Lower leg skin (tissue), 4 donors: ENCODE measurements at regions not wholly inside any gene's neighbourhood (a gene's known extent, or its start where the extent isn't known, plus 50 kb on each side); places are given as distances from the start of the nearest gene placed in this dataset.

Experiments
- DNase-seq, 2 donors: peaks; one replicate each; pipeline ENCODE4 v3.0.0-alpha.2; 2019; ENCODE audit warnings: low spot score in 2 of 2
- H3K4me3 ChIP-seq: fragments of 200-600 bp; sonication (generic); 2 replicates; pipeline ENCODE4 v1.5.1; 2017; ENCODE audit warnings: mild to moderate bottlenecking, low read depth; ENCODE audit not compliant: poor library complexity, severe bottlenecking
- POLR2A ChIP-seq, 2 donors: fragments of 450-650 bp; IDR thresholded peaks; one replicate each; pipeline ENCODE4 v1.6.1; 2016 to 2017; ENCODE audit warnings: antibody characterized with exemption in 2 of 2, mild to moderate bottlenecking in 1 of 2, moderate library complexity in 1 of 2
- WGBS, 2 donors: methylation state at CpG; one replicate each; pipeline ENCODE4 v1.1.5; 2018; 5-methylcytosine and 5-hydroxymethylcytosine counted together
- intact Hi-C: fragments of 100-400 bp; cut with DNase I; formaldehyde crosslinking; loops from one replicate; pipeline ENCODE4 v1.15.0; 2023; ENCODE audit warnings: low total_unique reads
- TF ChIP-seq, protein P1 (sequence below), 3 donors: fragments of 450-650 bp; IDR thresholded peaks; one replicate each; pipeline ENCODE4 v1.5.1; 2016; ENCODE audit warnings: antibody characterized with exemption in 3 of 3, mild to moderate bottlenecking in 3 of 3, moderate library complexity in 2 of 3

DNA sequence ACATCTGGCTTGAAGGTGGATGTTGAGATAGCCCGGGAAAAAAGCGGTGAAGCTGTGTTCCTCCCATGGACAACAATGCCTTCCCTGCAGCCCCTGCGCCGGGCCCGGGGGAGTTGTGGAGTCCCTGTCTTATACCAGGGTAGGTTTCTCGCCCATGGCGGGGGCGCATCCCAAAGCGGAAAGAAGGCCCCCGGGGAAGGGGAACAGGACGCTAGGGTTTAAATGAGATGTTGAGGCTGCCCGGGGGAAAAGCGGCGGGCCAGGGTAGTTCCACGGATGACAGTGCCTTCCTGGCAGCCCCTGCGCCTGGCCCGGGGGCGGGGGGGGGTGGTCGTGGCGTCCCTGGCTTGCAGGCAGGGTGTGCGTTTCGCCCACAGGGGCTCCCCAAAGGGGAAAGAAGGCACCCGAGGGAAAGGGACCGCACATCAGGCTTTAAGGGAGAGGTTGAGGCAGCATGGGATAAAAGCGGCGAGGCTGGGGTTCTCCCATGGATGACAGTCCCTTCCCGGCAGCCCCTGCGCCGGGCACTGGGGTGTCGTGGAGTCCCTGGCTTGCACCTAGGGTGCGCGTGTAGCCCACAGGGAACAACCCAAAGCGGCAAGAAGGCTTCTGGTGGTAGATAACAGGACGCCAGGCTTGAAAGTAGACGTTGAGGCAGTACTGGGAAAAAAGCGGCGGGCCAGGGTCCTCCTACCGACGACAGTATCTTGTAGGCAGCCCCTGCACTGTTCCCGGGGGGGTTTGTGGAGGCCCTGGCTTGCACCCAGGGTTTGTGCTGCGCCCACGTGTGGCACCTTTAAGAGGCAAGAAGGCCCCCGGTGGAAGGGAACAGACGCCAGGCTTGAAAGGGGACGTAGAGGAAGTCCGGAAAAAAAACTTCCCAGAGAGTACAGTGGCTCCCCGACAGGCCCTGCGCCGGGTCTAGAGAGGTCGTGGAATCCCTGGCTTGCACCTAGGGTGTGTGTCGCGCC, 160.8 kb upstream of the ALG10B start:
- intact Hi-C loops: no loop called here
- WGBS, 2 donors: 83 to 87% methylated on average over 52 of the region's 52 CpGs
- H3K4me3 ChIP-seq: no peak overlapping the region
- no peak for TF ChIP-seq POLR2A (IDR thresholded peaks at IDR 0.05)
- TF ChIP-seq, protein P1, sequence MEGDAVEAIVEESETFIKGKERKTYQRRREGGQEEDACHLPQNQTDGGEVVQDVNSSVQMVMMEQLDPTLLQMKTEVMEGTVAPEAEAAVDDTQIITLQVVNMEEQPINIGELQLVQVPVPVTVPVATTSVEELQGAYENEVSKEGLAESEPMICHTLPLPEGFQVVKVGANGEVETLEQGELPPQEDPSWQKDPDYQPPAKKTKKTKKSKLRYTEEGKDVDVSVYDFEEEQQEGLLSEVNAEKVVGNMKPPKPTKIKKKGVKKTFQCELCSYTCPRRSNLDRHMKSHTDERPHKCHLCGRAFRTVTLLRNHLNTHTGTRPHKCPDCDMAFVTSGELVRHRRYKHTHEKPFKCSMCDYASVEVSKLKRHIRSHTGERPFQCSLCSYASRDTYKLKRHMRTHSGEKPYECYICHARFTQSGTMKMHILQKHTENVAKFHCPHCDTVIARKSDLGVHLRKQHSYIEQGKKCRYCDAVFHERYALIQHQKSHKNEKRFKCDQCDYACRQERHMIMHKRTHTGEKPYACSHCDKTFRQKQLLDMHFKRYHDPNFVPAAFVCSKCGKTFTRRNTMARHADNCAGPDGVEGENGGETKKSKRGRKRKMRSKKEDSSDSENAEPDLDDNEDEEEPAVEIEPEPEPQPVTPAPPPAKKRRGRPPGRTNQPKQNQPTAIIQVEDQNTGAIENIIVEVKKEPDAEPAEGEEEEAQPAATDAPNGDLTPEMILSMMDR (IDR thresholded peaks at IDR 0.05): no peak
- peak in 1 of 2 donors; percentile 82 for DNase-seq

DNA sequence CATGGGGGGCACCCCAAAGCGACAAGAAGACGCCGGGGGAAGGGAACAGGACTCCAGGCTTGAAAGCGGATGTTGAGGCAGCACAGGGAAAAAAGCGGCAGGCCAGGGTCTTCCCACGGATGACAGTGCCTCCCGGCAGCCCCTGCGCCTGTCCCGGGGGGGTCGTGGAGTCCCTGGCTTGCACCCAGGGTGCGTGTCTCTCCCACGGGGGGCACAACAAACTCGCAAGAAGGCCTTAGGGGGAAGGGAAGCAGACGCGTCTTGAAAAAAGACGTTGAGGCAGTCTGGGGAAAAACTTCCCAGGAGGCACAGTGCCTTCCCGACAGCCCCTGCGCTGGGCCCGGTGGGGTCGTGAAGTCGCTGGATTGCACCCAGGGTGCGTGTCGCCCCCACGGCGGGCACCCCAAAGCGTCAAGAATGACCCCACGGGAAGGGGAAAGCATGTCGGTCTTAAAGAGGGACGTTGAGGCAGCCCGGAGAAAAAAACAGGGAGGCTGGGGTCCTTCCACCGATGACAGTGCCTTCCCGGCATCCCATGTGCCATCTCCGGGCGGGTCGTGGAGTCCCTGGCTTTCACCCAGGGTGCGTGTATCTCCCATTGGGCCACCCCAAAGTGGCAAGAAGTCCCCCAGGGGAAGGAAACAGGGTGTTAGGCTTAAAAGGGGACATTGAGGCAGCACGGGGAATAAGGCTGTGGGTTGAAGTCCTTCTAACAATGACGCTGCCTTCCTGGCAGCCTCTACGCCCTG, 159.9 kb upstream of the ALG10B start:
- intact Hi-C loops: no loop called here
- peak in 1 of 2 donors; percentile 75 for DNase-seq
- WGBS, 2 donors: 86 to 89% methylated on average over 39 of the region's 39 CpGs
- H3K4me3 ChIP-seq: no peak overlapping the region
- TF ChIP-seq, protein P1 (IDR thresholded peaks at IDR 0.05): no peak
- no peak for TF ChIP-seq POLR2A (IDR thresholded peaks at IDR 0.05)

DNA sequence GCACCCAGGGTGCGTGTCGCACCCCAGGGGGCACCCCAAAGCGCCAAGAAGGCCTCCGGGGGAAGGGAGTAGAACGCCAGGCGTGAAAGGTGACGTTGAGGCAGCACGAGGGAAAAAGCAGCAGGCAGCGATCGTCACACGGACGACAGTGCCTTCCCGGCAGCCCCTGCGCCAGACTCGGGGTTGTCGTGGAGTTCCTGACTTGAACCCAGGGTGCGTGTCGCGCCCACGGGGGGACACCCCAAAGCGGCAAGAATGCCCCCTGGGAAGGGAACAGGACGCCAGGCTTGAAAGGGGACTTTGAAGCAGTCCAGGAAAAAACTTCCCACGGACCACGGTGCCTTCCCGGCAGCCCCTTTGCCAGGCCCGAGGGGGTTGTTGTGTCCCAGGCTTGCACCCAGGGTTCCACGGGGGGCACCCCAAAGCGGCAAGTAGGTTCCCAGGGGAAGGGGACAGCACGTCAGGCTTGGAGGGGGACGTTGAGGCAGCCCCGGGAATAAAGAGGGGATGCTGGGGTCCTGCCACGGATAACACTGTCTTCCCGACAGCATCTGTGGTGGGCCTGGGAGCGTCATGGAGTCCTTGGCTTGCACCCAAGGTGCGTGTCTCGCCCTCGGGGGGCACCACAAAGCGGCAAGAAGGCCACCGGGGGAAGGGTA, 159.2 kb upstream of the ALG10B start:
- intact Hi-C loops: no loop called here
- DNase-seq: peak in 1 of 2 donors; percentile 74
- WGBS, 2 donors: 89 to 90% methylated on average over 39 of the region's 39 CpGs
- H3K4me3 ChIP-seq: no peak overlapping the region
- no peak for TF ChIP-seq POLR2A (IDR thresholded peaks at IDR 0.05)
- TF ChIP-seq, protein P1 (IDR thresholded peaks at IDR 0.05): no peak

DNA sequence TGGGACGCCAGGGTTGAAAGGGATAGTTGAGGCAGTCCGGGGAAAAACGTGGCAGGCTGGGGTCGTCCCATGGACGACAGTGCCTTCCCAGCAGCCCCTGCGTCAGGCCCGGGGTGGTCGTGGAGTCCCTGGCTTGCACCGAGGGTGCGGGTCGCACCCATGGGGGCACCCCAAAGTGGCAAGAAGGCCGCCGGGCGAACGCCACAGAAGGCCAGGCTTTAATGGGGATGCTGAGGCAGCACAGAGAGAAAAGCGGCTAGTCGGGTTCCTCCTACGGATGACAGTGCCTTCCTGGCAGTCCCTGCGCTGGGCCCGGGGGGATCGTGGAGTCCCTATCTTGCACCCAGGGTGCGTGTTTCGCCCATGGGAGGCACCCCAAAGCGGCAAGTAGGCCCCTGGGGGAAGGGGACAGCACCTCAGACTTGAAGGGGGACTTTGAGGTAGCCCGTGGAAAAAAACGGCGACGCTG, 158.6 kb upstream of the ALG10B start:
- H3K4me3 ChIP-seq: no peak overlapping the region
- intact Hi-C loops: no loop called here
- WGBS, 2 donors: 93% methylated on average over 28 of the region's 28 CpGs
- no peak for TF ChIP-seq POLR2A (IDR thresholded peaks at IDR 0.05)
- TF ChIP-seq, protein P1 (IDR thresholded peaks at IDR 0.05): no peak
- peak in 1 of 2 donors; percentile 75 for DNase-seq

DNA sequence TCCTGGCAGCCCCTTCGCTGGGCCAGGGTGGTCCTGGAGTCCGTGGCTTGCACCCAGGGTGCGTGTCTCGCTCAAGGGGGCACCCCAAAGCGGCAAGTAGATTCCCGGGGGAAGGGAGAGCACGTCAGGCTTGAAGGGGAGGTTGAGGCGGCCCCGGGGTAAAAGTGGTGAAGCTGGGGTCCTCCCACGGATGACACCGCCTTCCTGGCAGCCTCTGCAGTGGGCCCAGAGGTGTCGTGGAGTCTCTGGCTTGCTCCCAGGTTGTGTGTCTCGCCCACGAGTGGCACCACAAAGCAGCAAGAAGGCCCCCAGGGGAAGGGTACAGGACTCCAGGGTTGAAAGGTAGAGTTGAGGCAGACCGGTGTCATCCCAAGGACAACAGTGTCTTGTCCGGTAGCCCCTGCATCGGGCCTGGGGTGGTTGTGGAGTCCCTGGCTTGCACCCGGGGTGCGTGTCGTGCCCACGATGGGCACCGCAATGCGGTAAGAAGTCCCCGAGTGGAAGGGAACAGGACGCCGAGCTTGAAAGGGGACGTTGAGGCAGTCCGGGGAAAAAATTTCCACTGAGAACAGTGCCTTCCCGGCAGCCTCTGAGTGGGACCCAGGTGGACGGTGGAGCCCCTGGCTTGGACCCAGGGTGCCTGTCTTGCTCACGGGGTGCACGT, 158.0 kb upstream of the ALG10B start:
- TF ChIP-seq, protein P1 (IDR thresholded peaks at IDR 0.05): no peak
- no peak for TF ChIP-seq POLR2A (IDR thresholded peaks at IDR 0.05)
- DNase-seq: no peak
- WGBS, 2 donors: 88 to 91% methylated on average over 32 of the region's 32 CpGs
- H3K4me3 ChIP-seq: no peak overlapping the region
- intact Hi-C loops: no loop called here
